SK-N-SH (cell line): ENCODE measurements at regions not wholly inside any gene's neighbourhood (a gene's known extent, or its start where the extent isn't known, plus 50 kb on each side); places are given as distances from the start of the nearest gene placed in this dataset.
"Not testable (repeated sequence)": the region's sequence is repeated elsewhere in the genome, so short reads cannot be mapped to it uniquely, and the experiment has no call there.

Experiments used
- CTCF ChIA-PET: fragments of 300-600, 350-600 bp; formaldehyde crosslinking; extraction: SDS; loops from one replicate; lab custom pipeline; 2021; lab: Yijun Ruan, JAX
- POLR2A ChIA-PET: fragments of 350-600 bp; sonication (Branson Sonifier 250); formaldehyde crosslinking; extraction: SDS; loops from one replicate; lab custom pipeline; 2020; ENCODE audit warnings: antibody characterized with exemption, inconsistent platforms; lab: Yijun Ruan, JAX
- DNase-seq: peaks from one replicate; pipeline ENCODE4 v3.0.0; 2012
- H2AFZ ChIP-seq: fragments of 200-600 bp; sonication (generic); 2 replicates; pipeline ENCODE4 v1.8.1; 2016; ENCODE audit warnings: antibody characterized with exemption, mild to moderate bottlenecking, low read depth
- H3F3A ChIP-seq: fragments of 200-600 bp; sonication (generic); replicated peaks from 2 replicates; pipeline ENCODE3; 2016; ENCODE audit warnings: antibody characterized with exemption, mild to moderate bottlenecking; ENCODE audit not compliant: insufficient read depth
- H3K27ac ChIP-seq, 2 experiments: fragments of 200-500 bp in 1 of 2; fragments of 200-600 bp in 1 of 2; sonication (Bioruptor generic) in 1 of 2; sonication (generic), shearing (Covaris generic) in 1 of 2; 2 replicates each; pipeline versions ENCODE4 v1.5.1 to v1.6.1; 2014 to 2016; ENCODE audit warnings: low read depth in 2 of 2, inconsistent platforms in 1 of 2, low read length in 1 of 2, mild to moderate bottlenecking in 1 of 2, mixed read lengths in 1 of 2
- H3K27me3 ChIP-seq: fragments of 200-600 bp; sonication (generic), shearing (Covaris generic); 2 replicates; pipeline ENCODE4 v1.6.1; 2016; ENCODE audit warnings: mixed run types; ENCODE audit not compliant: insufficient read depth
- H3K36me3 ChIP-seq, 2 experiments: fragments of 200-500 bp in 1 of 2; fragments of 200-600 bp in 1 of 2; sonication (Bioruptor generic) in 1 of 2; sonication (generic) in 1 of 2; replicated peaks in 1 of 2; 2 replicates each; pipeline versions ENCODE3 to v1.5.1; 2014 to 2016; ENCODE audit warnings: low read length in 1 of 2, mild to moderate bottlenecking in 1 of 2; ENCODE audit not compliant: insufficient read depth in 2 of 2, control insufficient read depth in 1 of 2
- H3K4me1 ChIP-seq, 2 experiments: fragments of 200-500 bp in 1 of 2; fragments of 200-600 bp in 1 of 2; sonication (Bioruptor generic) in 1 of 2; sonication (generic), shearing (Covaris generic) in 1 of 2; 2 replicates each; pipeline versions ENCODE4 v1.5.1 to v1.6.1; 2014 to 2016; ENCODE audit warnings: low read depth in 1 of 2, low read length in 1 of 2, mixed run types in 1 of 2; ENCODE audit not compliant: insufficient read depth in 2 of 2, control insufficient read depth in 1 of 2
- H3K4me2 ChIP-seq: fragments of 200-600 bp; sonication (generic), shearing (Covaris generic); 2 replicates; pipeline ENCODE4 v1.6.1; 2017; ENCODE audit warnings: mixed run types
- H3K4me3 ChIP-seq, 2 experiments: fragments of 200-500 bp in 1 of 2; fragments of 200-600 bp in 1 of 2; sonication (Bioruptor generic) in 1 of 2; sonication (generic), shearing (Covaris generic) in 1 of 2; 2 replicates each; pipeline versions ENCODE4 v1.5.1 to v1.8.1; 2014 to 2016; ENCODE audit warnings: low read depth in 2 of 2, inconsistent platforms in 1 of 2, low read length in 1 of 2, mild to moderate bottlenecking in 1 of 2, mixed read lengths in 1 of 2, moderate library complexity in 1 of 2
- H3K79me2 ChIP-seq: fragments of 200-600 bp; sonication (generic); 2 replicates; pipeline ENCODE4 v1.8.1; 2017; ENCODE audit warnings: mild to moderate bottlenecking; ENCODE audit not compliant: insufficient read depth
- H3K9ac ChIP-seq: fragments of 200-600 bp; sonication (generic); 2 replicates; pipeline ENCODE4 v1.6.1; 2017; ENCODE audit warnings: mixed run types
- H3K9me2 ChIP-seq: fragments of 200-600 bp; sonication (generic); 2 replicates; pipeline ENCODE4 v1.6.1; 2017; ENCODE audit warnings: mixed run types
- H3K9me3 ChIP-seq: fragments of 200-600 bp; sonication (generic); 2 replicates; pipeline ENCODE4 v1.6.1; 2017; ENCODE audit warnings: mixed run types, mild to moderate bottlenecking, moderate library complexity
- H4K20me1 ChIP-seq: fragments of 200-600 bp; sonication (generic); 2 replicates; pipeline ENCODE4 v1.6.1; 2017; ENCODE audit warnings: mild to moderate bottlenecking, mixed run types; ENCODE audit not compliant: insufficient read depth
- WGBS: methylation state at CpG from one replicate; pipeline ENCODE4 v1.1.6; 2017; ENCODE audit warnings: low lambda C conversion rate; 5-methylcytosine and 5-hydroxymethylcytosine counted together

GRCh38 chr2:89883624-89884023 is 1192.2 kb downstream of the RPIA start:
- WGBS: 6% methylated on average over 2 of the region's 2 CpGs
- H3F3A ChIP-seq, DNase-seq, H3K9ac ChIP-seq, H3K36me3 ChIP-seq, H3K9me2 ChIP-seq, H3K27ac ChIP-seq, CTCF ChIA-PET, H2AFZ ChIP-seq, H3K27me3 ChIP-seq, H3K4me2 ChIP-seq, H3K4me3 ChIP-seq, POLR2A ChIA-PET, H4K20me1 ChIP-seq, H3K4me1 ChIP-seq, H3K79me2 ChIP-seq, H3K9me3 ChIP-seq: not testable (repeated sequence)

- H3K27me3 ChIP-seq, H4K20me1 ChIP-seq, DNase-seq, H2AFZ ChIP-seq, H3K79me2 ChIP-seq, H3K4me2 ChIP-seq, H3K9me2 ChIP-seq, H3K27ac ChIP-seq, H3K4me3 ChIP-seq, H3K4me1 ChIP-seq, H3K9ac ChIP-seq, CTCF ChIA-PET, H3K36me3 ChIP-seq, POLR2A ChIA-PET, H3F3A ChIP-seq, H3K9me3 ChIP-seq: not testable (repeated sequence)
- 0% methylated on average over 1 of the region's 5 CpGs for WGBS
Measured at GRCh38 chr2:89885071-89885470, 1193.6 kb downstream of the RPIA start.

- DNase-seq, H3K27ac ChIP-seq, H3K79me2 ChIP-seq, CTCF ChIA-PET, POLR2A ChIA-PET, H3K4me2 ChIP-seq, H3K9ac ChIP-seq, H3K27me3 ChIP-seq, H2AFZ ChIP-seq, H4K20me1 ChIP-seq, H3K36me3 ChIP-seq, H3F3A ChIP-seq, H3K4me1 ChIP-seq, H3K4me3 ChIP-seq, H3K9me2 ChIP-seq, H3K9me3 ChIP-seq: not testable (repeated sequence)
- no CpG with 5 or more reads among the region's 4 CpGs for WGBS
Measured at GRCh38 chr2:89888693-89889092, 1197.2 kb downstream of the RPIA start.

GRCh38 chr2:89890185-89890773 is 1198.8 kb downstream of the RPIA start:
- H3K4me2 ChIP-seq, H3K9me2 ChIP-seq, H3K4me1 ChIP-seq, DNase-seq, CTCF ChIA-PET, H3K9ac ChIP-seq, H3K36me3 ChIP-seq, H3K27me3 ChIP-seq, H3K4me3 ChIP-seq, H3K27ac ChIP-seq, H2AFZ ChIP-seq, H3K79me2 ChIP-seq, POLR2A ChIA-PET, H3F3A ChIP-seq, H3K9me3 ChIP-seq, H4K20me1 ChIP-seq: not testable (repeated sequence)
- no CpG with 5 or more reads among the region's 7 CpGs for WGBS

GRCh38 chr2:89894988-89895387 is 1203.5 kb downstream of the RPIA start:
- H3K4me2 ChIP-seq, H3K4me1 ChIP-seq, DNase-seq, H3K79me2 ChIP-seq, H3K27me3 ChIP-seq, H3K9me3 ChIP-seq, H3K9me2 ChIP-seq, H2AFZ ChIP-seq, H3F3A ChIP-seq, H3K4me3 ChIP-seq, H3K36me3 ChIP-seq, H4K20me1 ChIP-seq, POLR2A ChIA-PET, H3K9ac ChIP-seq, CTCF ChIA-PET, H3K27ac ChIP-seq: not testable (repeated sequence)
- no CpG with 5 or more reads among the region's 4 CpGs for WGBS

- DNase-seq, H3K4me2 ChIP-seq, H3K9me2 ChIP-seq, H3K4me1 ChIP-seq, H3K27ac ChIP-seq, H4K20me1 ChIP-seq, H3K9me3 ChIP-seq, H2AFZ ChIP-seq, POLR2A ChIA-PET, H3K79me2 ChIP-seq, H3K4me3 ChIP-seq, H3F3A ChIP-seq, H3K36me3 ChIP-seq, H3K9ac ChIP-seq, CTCF ChIA-PET, H3K27me3 ChIP-seq: not testable (repeated sequence)
- no CpG with 5 or more reads among the region's 6 CpGs for WGBS
Measured at GRCh38 chr2:89895629-89896028, 1204.2 kb downstream of the RPIA start.

- CTCF ChIA-PET, H3K4me1 ChIP-seq, H3K27ac ChIP-seq, H3K9me3 ChIP-seq, H4K20me1 ChIP-seq, DNase-seq, H3K4me3 ChIP-seq, H3K79me2 ChIP-seq, H3K9me2 ChIP-seq, H3K27me3 ChIP-seq, H2AFZ ChIP-seq, POLR2A ChIA-PET, H3K4me2 ChIP-seq, H3K9ac ChIP-seq, H3F3A ChIP-seq, H3K36me3 ChIP-seq: not testable (repeated sequence)
- 0% methylated on average over 2 of the region's 2 CpGs for WGBS
Measured at GRCh38 chr2:89927018-89927417, 1235.5 kb downstream of the RPIA start.
